ENCODE measurements at regions not wholly inside any gene's neighbourhood (a gene's known extent, or its start where the extent isn't known, plus 50 kb on each side); places are given as distances from the start of the nearest gene placed in this dataset.

DNA sequence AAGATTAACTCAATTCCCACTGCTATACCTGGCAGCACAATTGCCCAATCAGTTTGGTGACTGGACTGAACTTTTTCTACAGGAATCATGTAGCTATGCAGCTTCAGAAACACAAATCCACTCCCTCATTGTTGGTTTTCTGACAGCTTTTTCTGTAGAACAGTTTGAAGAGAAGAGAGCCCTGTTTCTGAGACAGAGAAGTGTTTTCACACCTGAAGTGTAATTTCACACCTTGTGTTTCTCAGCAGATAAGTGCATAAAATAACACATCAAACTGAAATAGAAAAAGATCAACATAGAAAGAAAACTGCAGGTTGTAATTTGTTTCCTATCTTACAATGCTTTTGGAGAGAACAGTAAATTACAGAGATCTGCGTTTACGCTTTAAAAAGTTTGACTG, 335.6 kb downstream of the SNAPC1 start:
- TF ChIP-seq, protein P1, sequence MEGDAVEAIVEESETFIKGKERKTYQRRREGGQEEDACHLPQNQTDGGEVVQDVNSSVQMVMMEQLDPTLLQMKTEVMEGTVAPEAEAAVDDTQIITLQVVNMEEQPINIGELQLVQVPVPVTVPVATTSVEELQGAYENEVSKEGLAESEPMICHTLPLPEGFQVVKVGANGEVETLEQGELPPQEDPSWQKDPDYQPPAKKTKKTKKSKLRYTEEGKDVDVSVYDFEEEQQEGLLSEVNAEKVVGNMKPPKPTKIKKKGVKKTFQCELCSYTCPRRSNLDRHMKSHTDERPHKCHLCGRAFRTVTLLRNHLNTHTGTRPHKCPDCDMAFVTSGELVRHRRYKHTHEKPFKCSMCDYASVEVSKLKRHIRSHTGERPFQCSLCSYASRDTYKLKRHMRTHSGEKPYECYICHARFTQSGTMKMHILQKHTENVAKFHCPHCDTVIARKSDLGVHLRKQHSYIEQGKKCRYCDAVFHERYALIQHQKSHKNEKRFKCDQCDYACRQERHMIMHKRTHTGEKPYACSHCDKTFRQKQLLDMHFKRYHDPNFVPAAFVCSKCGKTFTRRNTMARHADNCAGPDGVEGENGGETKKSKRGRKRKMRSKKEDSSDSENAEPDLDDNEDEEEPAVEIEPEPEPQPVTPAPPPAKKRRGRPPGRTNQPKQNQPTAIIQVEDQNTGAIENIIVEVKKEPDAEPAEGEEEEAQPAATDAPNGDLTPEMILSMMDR (IDR thresholded peaks at IDR 0.05), result no peak
- Mint-ChIP-seq H3K27ac (no peak overlapping the region), H3K36me3 (ENCODE audit: low read depth) (no peaks in the 10 kb centered on the region), H3K4me1 (peaks cover 13% of the 10 kb centered on the region), H3K27me3 (ENCODE audit: low read depth, poor library complexity) (no peaks in the 10 kb centered on the region), H3K4me3 (no peak overlapping the region), H3K9me3 (peaks cover 13% of the 10 kb centered on the region)
- DNase-seq, result no peak

DNA sequence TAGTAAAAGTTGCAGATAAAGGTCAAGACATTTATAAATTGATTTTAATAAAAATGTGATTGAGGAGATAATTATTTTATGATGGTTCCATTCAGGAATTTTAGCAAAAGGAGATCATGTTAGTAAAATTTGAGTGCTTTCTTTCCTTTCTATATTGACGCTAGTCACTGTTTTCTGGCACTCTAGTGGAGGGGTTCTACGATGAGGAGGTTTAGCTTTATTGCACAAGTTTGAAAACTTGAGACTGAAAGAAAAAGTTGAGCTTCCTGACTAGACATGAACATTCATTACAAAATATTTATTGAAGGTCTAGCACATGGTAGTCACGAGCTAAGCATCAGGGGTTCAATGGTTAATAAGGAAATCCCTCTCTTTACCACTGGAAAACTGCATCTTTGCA, 336.1 kb downstream of the SNAPC1 start:
- DNase-seq, result no peak
- Mint-ChIP-seq H3K27ac (no peak overlapping the region), H3K9me3 (peaks cover 13% of the 10 kb centered on the region), H3K27me3 (ENCODE audit: low read depth, poor library complexity) (no peaks in the 10 kb centered on the region), H3K36me3 (ENCODE audit: low read depth) (no peaks in the 10 kb centered on the region), H3K4me3 (no peak overlapping the region), H3K4me1 (peaks cover 13% of the 10 kb centered on the region)
- TF ChIP-seq, protein P1 (IDR thresholded peaks at IDR 0.05), result no peak

DNA sequence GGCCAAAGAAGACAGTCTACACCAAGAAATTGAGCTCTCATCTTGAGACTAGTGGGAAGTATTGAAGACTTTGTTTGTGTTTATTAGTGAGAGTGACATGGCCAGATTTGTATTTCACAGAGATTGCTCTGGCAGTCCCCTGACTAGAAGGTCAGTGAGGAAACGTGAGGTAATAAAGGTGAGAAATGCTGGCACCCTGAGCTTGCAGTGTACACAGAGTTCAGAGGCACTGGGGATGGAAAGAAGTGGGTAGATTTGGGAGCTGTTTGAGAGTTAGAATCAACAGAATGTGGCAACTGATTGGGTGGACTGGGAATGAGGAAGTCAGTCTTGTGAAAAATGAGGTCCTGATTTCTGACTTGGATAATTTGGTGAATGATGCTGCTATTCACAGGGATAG, 336.9 kb downstream of the SNAPC1 start:
- Mint-ChIP-seq H3K27ac (no peak overlapping the region), H3K9me3 (peaks cover 13% of the 10 kb centered on the region), H3K27me3 (ENCODE audit: low read depth, poor library complexity) (no peaks in the 10 kb centered on the region), H3K36me3 (ENCODE audit: low read depth) (no peaks in the 10 kb centered on the region), H3K4me1 (peaks cover 13% of the 10 kb centered on the region), H3K4me3 (no peak overlapping the region)
- DNase-seq, result no peak
- TF ChIP-seq, protein P1 (IDR thresholded peaks at IDR 0.05), result no peak

GRCh38 chr14:62101189-62101588, 339.0 kb downstream of the SNAPC1 start:
- TF ChIP-seq, protein P1 (IDR thresholded peaks at IDR 0.05), result no peak
- Mint-ChIP-seq H3K36me3 (ENCODE audit: low read depth) (no peaks in the 10 kb centered on the region), H3K27me3 (ENCODE audit: low read depth, poor library complexity) (peaks cover 4% of the 10 kb centered on the region), H3K9me3 (no peaks in the 10 kb centered on the region), H3K4me1 (peaks cover 13% of the 10 kb centered on the region), H3K27ac (no peak overlapping the region), H3K4me3 (no peak overlapping the region)
- no peak for DNase-seq

GRCh38 chr14:62101673-62102348, 339.6 kb downstream of the SNAPC1 start:
- Mint-ChIP-seq H3K4me3 (no peak overlapping the region), H3K27me3 (ENCODE audit: low read depth, poor library complexity) (peaks cover 4% of the 10 kb centered on the region), H3K27ac (no peak overlapping the region), H3K9me3 (no peaks in the 10 kb centered on the region), H3K4me1 (peaks cover 13% of the 10 kb centered on the region), H3K36me3 (ENCODE audit: low read depth) (no peaks in the 10 kb centered on the region)
- no peak for DNase-seq
- TF ChIP-seq, protein P1 (IDR thresholded peaks at IDR 0.05), result no peak

- no peaks in the 10 kb centered on the region for H3K9me3 Mint-ChIP-seq
- H3K4me1 Mint-ChIP-seq, result peaks cover 13% of the 10 kb centered on the region
- H3K4me3 Mint-ChIP-seq, result no peak overlapping the region
- TF ChIP-seq, protein P1 (IDR thresholded peaks at IDR 0.05), result no peak
- DNase-seq, result no peak
- H3K27ac Mint-ChIP-seq, result no peak overlapping the region
- H3K36me3 Mint-ChIP-seq (ENCODE audit: low read depth), result no peaks in the 10 kb centered on the region
- peaks cover 4% of the 10 kb centered on the region for H3K27me3 Mint-ChIP-seq (ENCODE audit: low read depth, poor library complexity)
Measured at GRCh38 chr14:62102349-62102725, 340.1 kb downstream of the SNAPC1 start.
